ENCODE measurements at regions not wholly inside any gene's neighbourhood (a gene's known extent, or its start where the extent isn't known, plus 50 kb on each side); places are given as distances from the start of the nearest gene placed in this dataset.
A peak's percentile ranks its signal among the peaks of the same experiment; 100 is the strongest.

DNA sequence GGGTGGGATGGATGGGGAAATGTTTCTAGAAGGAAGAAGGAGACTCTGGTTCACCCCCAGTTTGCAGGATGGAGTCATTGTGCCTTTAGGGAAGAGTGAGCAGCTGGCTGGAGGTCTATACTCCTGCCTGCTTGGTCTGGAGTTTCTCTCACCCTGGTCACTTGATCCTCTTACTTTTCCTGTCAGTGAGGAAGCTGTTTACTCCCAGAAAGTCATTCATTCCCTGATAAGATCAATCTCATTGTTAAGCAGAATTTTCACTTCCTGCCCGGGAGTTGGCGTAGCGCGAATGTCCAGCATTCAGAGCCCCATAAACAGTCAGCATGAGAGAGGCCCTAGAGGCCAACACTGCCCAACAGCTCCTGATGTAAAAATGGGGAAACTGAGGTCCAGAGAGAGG lies 70.4 kb upstream of the SIRPA start:
- H3K36me3 ChIP-seq (ENCODE audit: control insufficient read depth, insufficient read depth, low read length), result no peaks in the 10 kb centered on the region
- peak overlapping the region; percentile 79 for H4K5ac ChIP-seq (ENCODE audit: low read depth, low read length)
- H3K14ac ChIP-seq (replicated peaks; ENCODE audit: low read depth, low read length), result peak overlapping the region; percentile 54; the same call in 1 of the 2 replicates
- H2BK5ac ChIP-seq (ENCODE audit: low read depth, low read length, poor library complexity, severe bottlenecking), result peak overlapping the region; percentile 70
- TF ChIP-seq RFX5 (IDR thresholded peaks at IDR 0.05; ENCODE audit: low read depth, low read length), result no peak
- TF ChIP-seq ELK1 (IDR thresholded peaks at IDR 0.05; ENCODE audit: borderline replicate concordance, low read depth, low read length), result no peak
- no peak for TF ChIP-seq RAD21 (IDR thresholded peaks at IDR 0.05; ENCODE audit: low read length)
- no peak for TF ChIP-seq CTCF (conservative IDR thresholded peaks at IDR 0.05; ENCODE audit: low read depth, low read length)
- no peak for TF ChIP-seq RCOR1 (IDR thresholded peaks at IDR 0.05; ENCODE audit: insufficient replicate concordance, low read length)
- TF ChIP-seq BHLHE40 (IDR thresholded peaks at IDR 0.05; ENCODE audit: low read depth, low read length), result no peak
- no peak for TF ChIP-seq POLR2A (IDR thresholded peaks at IDR 0.05; ENCODE audit: low read depth, low read length)
- no peak for TF ChIP-seq MXI1 (IDR thresholded peaks at IDR 0.05; ENCODE audit: borderline replicate concordance, low read depth, low read length)
- no peak for TF ChIP-seq USF2 (IDR thresholded peaks at IDR 0.05; ENCODE audit: low read depth, low read length)
- TF ChIP-seq MAFK (IDR thresholded peaks at IDR 0.05; ENCODE audit: low read depth, low read length), result no peak
- no peak for TF ChIP-seq CEBPB (IDR thresholded peaks at IDR 0.05; ENCODE audit: low read depth, low read length)
- TF ChIP-seq FOS (IDR thresholded peaks at IDR 0.05; ENCODE audit: low read depth, low read length), result no peak
- TF ChIP-seq CHD1 (IDR thresholded peaks at IDR 0.05; ENCODE audit: low read depth, low read length), result no peak
- peaks cover 23% of the 10 kb centered on the region for H3K9me1 ChIP-seq (ENCODE audit: insufficient read depth, low read length)
- peak overlapping the region; percentile 88 for H2AK9ac ChIP-seq (replicated peaks; ENCODE audit: low read depth, low read length, poor library complexity)
- H3K56ac ChIP-seq (ENCODE audit: extremely low read depth, insufficient read depth, low read length), result no peak overlapping the region; the same call in 1 of the 2 replicates
- H3K27ac ChIP-seq (ENCODE audit: insufficient read depth, low read length), result peak overlapping the region; percentile 36; the same call in 1 of the 2 replicates
- H2BK15ac ChIP-seq (ENCODE audit: low read depth, low read length), result peak overlapping the region; percentile 89; the same call in 1 of the 3 replicates
- no peaks in the 10 kb centered on the region for H4K20me1 ChIP-seq (ENCODE audit: insufficient read depth, low read length)
- H3K27me3 ChIP-seq (ENCODE audit: control insufficient read depth, insufficient read depth, low read length), result no peaks in the 10 kb centered on the region
- peak overlapping the region; percentile 81 for H3K4ac ChIP-seq (ENCODE audit: low read depth, low read length)
- in situ Hi-C loops (cut with MboI; ENCODE audit: low sequenced_read_pairs) (loop anchor here (25.0 kb wide), 1 partner anchor 488 kb away; the partner anchor contains the start of gene SDCBP2), intact Hi-C loops (cut with micrococcal nuclease) (no loop called here), dilution Hi-C loops (cut with HindIII; ENCODE audit: low sequenced_read_pairs, unreplicated experiment) (no loop called here)
- ATAC-seq (ENCODE audit: low read depth), result no peak
- peak overlapping the region; percentile 80 for H2AK5ac ChIP-seq (ENCODE audit: low read depth, low read length)
- no peak overlapping the region; the same call in 1 of the 2 replicates for H3K9ac ChIP-seq (ENCODE audit: low read depth, low read length)
- DNase-seq, result no peak
- peak overlapping the region; percentile 69; the same call in 1 of the 2 replicates for H4K91ac ChIP-seq (ENCODE audit: insufficient read depth, low read depth, low read length)
- POLR2A ChIA-PET (ENCODE audit: unreplicated experiment), result no interaction called here
- H3K4me3 ChIP-seq (ENCODE audit: insufficient read depth, low read depth, low read length), result no peak overlapping the region
- H3K9me3 ChIP-seq (ENCODE audit: control insufficient read depth, insufficient read depth, low read length), result peaks cover 6% of the 10 kb centered on the region
- peaks cover 18% of the 10 kb centered on the region for H3K4me1 ChIP-seq (ENCODE audit: control insufficient read depth, insufficient read depth, low read length)
- H3K4me2 ChIP-seq (ENCODE audit: low read depth, low read length), result no peak overlapping the region
- peak overlapping the region; percentile 52 for H2AFZ ChIP-seq (replicated peaks; ENCODE audit: low read length, poor library complexity)
- no peaks in the 10 kb centered on the region for H3K79me1 ChIP-seq (ENCODE audit: low read depth in 1 of 2, low read length in 2 of 2)
- no CpG with 5 or more reads among the region's 4 CpGs for WGBS, 2 experiments (ENCODE audit: extremely low coverage in 2 of 2, insufficient read length in 1 of 2)
- peak overlapping the region; percentile 68 for H3K23ac ChIP-seq (ENCODE audit: low read depth, low read length)
- no TSS peak for BruUV-seq (replicated peaks)
- H4K8ac ChIP-seq (ENCODE audit: low read depth in 2 of 2, low read length in 2 of 2), result peak overlapping the region; percentile 22 to 64; a peak in 3 of 4 replicates
- H2BK120ac ChIP-seq (ENCODE audit: low read depth, low read length), result peak overlapping the region; percentile 79
- peak overlapping the region; percentile 80 for H2BK20ac ChIP-seq (ENCODE audit: low read depth, low read length)
- peak overlapping the region; percentile 74 for H3K18ac ChIP-seq (ENCODE audit: low read depth, low read length)
- CTCF ChIA-PET, result no interaction called here

Measured in IMR-90 (cell line).